GM19043 (cell line): ENCODE measurements at regions not wholly inside any gene's neighbourhood (a gene's known extent, or its start where the extent isn't known, plus 50 kb on each side); places are given as distances from the start of the nearest gene placed in this dataset.
"Not testable (repeated sequence)": the region's sequence is repeated elsewhere in the genome, so short reads cannot be mapped to it uniquely, and the experiment has no call there.

ENCODE experiments used
- ATAC-seq: cut with Tn5 transposase; IDR thresholded peaks from one replicate; pipeline ENCODE4 v1.9.1; 2021; ENCODE audit warnings: low read depth; ENCODE audit not compliant: unreplicated experiment

DNA sequence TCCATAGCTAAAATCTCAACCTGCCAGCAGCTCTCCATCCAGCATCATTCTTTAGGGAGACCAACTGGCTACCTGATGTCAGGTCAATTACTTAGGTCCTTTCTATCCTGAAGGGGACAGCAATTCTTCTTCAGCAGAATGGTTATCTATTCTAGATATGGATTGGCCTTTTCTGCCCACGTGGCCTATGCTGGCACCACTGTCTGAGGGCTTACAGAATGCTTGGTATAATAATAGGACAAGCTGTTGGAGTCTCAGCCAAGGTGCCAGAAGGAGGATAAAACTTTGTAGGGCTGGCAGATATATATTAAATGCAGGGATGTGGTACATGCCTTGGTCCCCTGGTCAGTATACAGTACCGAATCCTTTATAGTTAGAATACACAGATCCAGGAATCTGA lies 89.8 kb upstream of the C1GALT1C1 start:
- no peak for ATAC-seq

DNA sequence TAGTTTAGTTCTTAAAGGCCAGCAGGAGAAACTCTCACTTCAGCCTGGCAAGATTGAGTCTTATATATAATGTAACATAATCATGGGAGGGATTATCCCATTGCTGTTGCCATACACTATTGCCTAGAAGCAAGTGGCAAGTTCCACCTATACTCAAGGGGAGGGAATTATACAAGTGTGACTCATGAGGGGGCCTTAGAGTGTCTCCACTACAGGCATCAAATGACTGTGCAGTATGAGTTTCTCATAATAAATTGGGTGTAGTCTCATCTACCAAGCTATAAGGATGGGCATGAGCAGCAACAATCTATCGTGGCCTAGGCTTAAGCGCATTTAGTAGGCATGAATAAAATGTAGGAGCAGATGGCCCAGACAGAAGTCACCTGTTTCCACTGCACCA lies 89.1 kb upstream of the C1GALT1C1 start:
- ATAC-seq: no peak

DNA sequence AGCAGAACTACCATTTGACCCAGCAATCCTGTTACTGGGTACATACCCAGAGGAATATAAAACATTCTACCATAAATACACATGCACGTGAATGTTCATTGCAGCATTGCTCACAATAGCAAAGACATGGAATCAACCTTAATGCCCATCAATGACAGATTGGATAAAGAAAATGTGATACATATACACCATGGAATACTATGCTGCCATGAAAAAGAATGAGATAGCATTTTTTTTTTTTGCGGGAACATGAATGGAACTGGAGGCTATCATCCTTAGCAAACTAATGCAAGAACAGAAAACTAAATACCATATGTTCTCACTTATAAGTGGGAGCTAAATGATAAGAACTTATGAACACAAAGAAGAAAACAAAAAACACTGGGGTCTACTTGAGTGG lies 72.5 kb upstream of the C1GALT1C1 start:
- not testable (repeated sequence) for ATAC-seq

DNA sequence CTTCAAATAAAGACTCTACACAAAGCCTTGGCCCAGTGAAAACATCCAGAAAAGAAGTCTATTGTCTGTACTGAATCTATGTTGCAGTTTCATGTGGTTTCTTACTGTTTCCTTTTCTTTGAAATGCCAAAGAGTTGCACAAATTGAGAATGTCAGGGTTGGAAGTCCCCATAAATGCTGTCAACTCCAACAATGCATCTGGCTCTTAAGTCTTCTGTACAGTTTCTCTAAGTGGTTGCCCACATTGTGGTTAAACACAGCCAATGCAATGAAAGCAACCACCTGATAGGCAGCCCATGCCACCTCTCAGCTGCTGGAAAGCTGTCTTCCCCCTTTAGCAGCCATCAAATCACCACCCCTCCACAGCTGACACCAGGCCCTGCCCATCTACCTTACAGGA lies 67.2 kb upstream of the C1GALT1C1 start:
- peak; percentile 81 for ATAC-seq

DNA sequence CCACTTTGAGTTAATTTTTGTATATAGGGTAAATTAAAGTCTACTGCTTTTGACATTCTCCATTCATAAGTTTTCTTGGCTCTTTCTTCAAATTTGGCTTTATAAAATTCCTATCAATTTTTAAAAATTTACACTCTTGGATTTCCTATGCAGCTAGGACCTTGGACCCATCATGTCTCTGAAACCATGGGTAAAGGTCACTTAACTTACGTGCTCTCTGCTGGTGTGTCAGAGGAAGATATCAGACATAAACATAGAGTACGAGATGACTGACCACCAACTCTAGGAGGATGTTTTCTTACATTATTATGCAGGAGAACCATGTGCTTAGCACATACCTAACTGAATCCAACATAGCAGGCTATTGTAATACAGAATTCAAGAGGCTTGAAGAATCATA lies 62.5 kb upstream of the C1GALT1C1 start:
- no peak for ATAC-seq

DNA sequence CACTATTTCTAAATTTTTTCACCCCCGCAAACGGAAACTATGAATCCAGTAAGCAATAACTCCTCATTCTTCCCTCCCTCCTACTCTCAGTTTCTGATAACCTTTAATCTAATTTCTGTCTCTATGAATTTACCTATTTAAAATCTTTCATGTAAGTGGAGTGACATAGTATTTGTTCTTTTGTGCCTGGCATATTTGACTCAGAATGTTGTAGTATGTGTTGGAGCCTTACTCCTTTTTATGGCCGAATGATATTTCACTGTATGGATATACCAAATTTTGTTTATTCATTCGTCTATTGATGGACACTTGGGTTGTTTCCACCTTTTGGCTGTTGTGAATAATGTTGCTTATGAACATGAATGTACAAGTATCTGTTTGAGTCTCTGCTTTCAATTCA lies 61.1 kb upstream of the C1GALT1C1 start:
- ATAC-seq: no peak

DNA sequence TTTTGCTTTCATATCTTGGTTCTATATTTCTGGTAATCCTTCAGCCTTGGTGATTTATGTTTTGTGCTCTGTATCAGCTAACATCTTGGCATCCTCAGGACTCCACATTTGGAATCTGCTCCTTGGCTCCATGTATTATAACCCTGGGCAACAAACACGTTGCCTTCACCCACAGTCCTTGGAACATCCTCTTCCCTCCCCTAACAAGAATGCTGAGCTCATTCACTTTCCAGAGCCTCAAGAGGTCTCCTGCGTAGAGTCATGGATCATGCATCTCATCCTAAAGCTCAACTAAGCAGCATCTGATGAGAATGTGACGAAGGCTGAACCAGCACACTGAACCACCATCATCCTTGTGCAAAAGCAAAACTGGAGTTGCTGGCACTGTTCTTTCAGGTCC lies 60.5 kb upstream of the C1GALT1C1 start:
- ATAC-seq: no peak

DNA sequence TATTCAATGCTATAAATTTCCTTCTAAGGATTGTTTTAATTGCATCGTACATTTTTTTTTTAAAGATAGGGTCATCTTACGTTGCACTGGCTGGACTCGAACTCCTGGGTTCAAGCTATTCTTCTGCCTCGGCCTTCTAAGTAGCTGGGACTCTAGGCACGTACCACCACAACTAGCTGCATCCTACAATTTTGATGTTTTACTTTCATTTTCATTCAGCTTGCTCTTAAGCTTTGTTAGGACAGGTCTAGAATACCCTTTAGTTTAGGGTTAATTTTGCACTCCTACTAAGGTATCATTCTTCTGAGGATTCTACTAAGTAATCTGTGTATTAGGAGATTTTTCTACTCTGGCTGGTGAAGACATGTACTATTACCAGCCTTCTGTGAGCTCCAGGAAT lies 50.2 kb upstream of the C1GALT1C1 start:
- ATAC-seq: no peak
